ENCODE measurements at regions not wholly inside any gene's neighbourhood (a gene's known extent, or its start where the extent isn't known, plus 50 kb on each side); places are given as distances from the start of the nearest gene placed in this dataset.
"Not testable (repeated sequence)": the region's sequence is repeated elsewhere in the genome, so short reads cannot be mapped to it uniquely, and the experiment has no call there.

- DNase-seq = no peak
Measured at GRCh38 chr2:7732497-7732896, 815.3 kb downstream of the RNF144A start.

DNA sequence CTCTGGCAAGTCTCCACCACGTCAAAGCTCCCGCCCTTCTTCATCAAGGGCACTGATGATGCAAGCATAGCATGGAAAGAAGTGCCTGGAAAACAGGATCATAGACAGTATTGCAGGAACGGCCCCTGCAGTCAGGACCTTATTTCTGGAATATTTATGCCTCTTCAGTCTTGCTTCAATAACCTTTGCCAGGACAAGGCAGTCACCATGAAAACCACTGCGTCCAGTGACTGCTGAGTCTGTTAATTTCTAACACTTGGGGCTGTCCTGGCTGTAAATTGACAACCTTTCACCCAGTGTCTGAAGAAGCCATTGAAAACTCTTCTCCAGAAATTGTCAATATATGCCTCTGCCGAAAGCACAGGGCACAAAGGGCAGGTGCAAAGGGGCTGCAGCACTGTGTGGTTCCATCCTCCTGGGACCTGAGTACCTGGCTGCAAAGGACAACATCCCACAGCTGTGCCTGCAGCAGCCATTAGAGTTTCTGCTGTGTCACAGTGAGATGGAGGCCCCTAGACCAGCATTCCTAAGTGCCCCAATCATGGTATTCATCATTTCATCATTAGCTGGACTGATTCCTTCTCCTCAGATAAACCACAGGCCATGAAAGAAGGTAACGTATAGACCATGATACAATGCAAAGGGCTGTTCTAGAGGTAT is 819.6 kb downstream of the RNF144A start:
- DNase-seq = no peak

DNA sequence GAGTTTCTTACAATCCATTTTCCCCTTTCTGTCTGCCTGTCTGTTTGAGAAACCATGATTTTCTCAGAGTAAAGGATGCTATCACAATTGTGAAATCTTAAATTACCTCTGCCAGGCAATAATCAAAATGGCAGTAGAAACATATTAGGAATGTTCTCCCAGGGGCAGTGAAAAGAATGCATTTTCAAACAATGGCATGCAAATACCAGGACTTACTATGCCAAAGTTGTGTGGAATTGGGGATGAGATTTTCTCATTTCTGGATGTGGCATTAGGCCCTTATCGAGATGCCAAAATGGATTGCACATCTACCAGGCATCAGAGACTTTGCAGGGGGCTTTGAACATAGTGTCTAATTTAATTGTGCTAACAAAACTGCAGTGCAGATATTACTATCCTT is 821.4 kb downstream of the RNF144A start:
- DNase-seq = no peak

GRCh38 chr2:7740114-7740513 is 822.9 kb downstream of the RNF144A start:
- DNase-seq = no peak

GRCh38 chr2:7742301-7742700 is 825.1 kb downstream of the RNF144A start:
- DNase-seq = no peak

GRCh38 chr2:7744827-7745226 is 827.6 kb downstream of the RNF144A start:
- no peak for DNase-seq

- no peak for DNase-seq
Measured at GRCh38 chr2:7745369-7745768, 828.2 kb downstream of the RNF144A start.

- no peak for DNase-seq
Measured at GRCh38 chr2:7748717-7749415, 831.7 kb downstream of the RNF144A start.

- no peak for DNase-seq
Measured at GRCh38 chr2:7749895-7750559, 832.8 kb downstream of the RNF144A start.

DNA sequence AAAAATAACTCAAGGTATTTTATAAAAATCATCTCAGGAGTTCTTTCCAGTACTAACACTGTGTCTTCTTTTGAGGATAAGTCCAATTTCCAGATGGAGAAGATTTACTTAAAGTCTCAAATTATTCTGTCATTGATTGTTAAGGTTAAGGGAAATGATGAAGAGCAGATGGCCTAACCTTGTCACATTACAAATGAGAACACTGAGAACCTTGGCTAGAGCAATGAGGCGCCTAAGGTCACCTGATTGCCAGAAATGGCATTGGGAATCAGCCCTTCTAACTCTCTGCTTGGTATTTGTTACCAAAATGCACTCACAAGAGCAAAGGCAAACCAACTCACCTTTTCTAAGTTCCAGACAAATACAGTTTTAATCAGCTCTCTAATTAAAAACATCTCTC is 835.1 kb downstream of the RNF144A start:
- DNase-seq = no peak

DNA sequence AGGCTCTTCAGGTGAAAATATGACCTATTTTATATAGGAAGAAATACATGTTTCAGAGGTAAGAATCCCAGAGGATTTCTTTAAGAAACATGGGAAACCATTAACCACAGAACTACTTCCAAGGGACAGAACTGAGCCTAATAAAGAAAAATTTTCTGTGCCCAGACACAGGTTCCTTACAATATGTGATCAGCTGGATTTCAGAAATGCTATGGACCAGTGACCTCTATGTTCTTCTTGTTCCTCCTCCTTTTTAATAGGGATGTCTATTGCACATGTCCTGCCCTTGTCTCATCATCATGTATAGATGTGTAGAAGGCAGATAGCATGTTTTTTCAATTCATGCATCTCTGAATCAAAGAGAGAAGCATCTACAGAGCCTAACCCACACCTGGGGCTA is 836.6 kb downstream of the RNF144A start:
- no peak for DNase-seq

DNA sequence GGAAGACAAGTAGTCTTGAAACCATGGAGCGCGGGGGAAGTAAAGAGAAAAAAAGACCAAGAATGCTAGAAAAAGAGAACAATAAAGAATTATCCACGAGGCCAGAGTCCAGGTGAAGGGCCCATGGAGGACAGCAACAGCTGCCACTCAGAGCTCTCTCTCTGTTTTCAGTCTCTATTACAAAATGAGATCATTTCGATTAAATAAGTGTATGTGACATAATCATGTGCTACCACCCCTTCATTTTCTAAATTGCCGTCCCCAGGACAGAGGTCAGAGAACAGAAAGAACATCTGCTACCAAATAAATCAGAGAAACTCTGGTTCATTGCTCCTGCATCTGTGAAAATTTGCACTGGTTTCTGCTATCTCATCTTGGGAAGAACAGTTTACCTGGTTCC is 838.7 kb downstream of the RNF144A start:
- no peak for DNase-seq

DNA sequence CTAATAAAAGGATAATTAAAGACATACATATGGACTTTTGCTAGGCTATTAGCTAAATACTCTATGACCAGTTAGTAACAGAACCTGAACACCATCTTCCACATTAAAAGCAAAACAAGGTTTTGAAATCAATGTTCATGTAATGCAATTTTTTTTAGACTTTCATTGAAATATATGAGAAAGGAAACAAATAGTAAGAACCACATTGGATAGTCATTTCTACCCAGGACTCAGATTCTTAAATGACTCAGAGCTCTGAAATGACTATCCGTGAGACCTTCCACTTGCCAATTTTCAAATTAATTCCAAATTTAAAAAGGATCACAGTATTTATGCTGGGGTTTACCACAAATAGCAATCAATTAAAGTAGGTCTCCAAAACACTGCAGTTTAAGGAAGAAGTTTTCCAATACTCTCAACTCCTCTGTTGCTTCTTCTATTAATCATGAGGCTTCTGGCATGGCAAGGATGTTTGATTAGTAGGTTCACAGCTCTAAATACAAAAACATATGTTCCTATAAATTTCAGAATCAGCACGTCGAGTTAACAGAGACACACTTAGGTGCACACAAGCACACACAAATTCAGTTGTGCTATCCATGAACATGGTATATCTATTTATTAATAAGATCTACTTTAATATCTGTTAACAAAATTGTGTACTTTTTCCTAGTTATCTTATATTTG is 841.0 kb downstream of the RNF144A start:
- DNase-seq = no peak

DNA sequence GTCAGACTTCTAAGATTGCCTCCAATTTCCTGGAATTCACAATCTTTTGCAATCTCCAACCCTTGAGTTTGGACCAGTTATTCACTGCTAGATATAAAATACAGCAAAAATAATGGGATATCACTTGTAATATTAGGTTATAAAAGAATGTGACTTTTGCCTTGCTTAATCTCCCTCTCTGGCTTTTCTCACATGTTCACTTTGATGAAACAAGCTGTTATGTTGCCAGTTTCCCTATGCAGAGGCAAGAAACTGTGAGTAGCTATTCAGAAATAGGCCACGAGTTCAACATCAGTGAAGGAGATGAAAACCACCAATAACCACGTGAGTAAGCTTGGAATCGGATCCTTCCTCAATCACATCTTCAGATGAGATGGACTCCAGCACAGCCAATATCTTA is 842.7 kb downstream of the RNF144A start:
- DNase-seq = no peak

DNA sequence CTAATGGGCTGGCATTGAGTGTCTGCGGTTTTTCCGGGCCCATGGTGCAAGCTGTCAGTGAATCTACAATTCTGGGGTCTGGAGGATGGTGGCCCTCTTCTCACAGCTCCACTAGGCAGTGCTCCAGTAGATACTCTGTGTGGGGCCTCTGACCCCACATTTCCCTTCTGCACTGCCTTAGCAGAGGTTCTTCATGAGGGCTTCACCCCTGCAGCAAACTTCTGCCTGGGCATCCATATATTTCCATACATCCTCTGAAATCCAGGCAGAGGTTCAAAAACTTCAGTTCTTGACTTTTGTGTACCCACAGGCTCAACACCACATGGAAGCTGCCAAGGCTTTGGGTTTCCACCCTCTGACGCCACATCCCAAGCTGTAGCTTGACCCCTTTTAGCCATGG is 846.2 kb downstream of the RNF144A start:
- not testable (repeated sequence) for DNase-seq

GRCh38 chr2:7765236-7765635 is 848.0 kb downstream of the RNF144A start:
- no peak for DNase-seq

DNA sequence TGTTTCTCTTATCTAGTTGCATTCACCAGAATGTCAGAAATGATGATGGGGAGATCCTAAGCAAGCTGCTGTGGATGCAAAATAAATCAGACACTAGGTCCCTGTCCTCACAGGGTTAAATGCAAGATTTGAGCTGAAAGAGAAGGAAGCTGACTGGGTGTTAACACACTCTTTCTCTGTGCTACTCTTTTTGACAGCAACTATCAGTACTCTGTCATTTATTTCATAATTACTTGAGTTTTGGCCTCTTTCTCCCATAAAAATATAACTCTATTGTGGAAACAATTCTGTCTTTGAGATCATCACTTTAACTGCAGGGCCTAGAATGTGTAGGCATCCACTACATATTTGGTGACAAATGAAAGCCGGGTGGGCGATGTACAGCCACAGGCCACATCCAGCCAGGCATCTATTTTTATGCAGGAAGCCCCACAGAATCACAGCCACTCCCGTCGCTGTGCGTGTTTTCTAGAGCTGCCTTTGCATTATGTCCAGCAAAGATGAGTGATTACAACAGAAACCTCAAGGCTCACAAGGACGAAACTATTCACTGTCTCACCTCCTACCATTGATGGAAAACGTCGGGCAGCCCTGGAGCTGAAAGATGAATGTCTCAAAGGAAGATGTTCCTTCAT is 849.0 kb downstream of the RNF144A start:
- DNase-seq = no peak

GRCh38 chr2:7766978-7767565 is 849.9 kb downstream of the RNF144A start:
- DNase-seq = no peak

- DNase-seq = no peak
Measured at GRCh38 chr2:7767902-7768301, 850.7 kb downstream of the RNF144A start.

DNA sequence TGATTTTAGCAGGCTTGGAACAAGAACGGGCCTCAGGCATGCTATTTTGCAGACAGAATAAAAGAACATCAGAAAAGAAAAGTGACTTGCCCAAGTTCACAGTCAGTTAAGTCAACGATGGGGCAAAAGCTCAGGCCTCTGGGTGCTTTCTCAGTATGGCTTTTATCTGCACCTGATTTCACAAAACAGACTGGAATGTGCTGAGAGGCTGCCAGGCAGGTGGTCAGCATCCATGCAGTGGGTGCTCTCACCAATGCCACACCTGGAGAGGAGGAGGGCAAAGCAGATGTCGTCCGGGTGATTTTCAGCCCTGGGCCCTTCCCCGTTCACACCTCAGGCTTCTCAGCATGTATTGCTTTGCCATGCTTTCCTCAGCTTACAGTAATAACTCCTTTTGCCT is 854.6 kb downstream of the RNF144A start:
- DNase-seq = no peak

- DNase-seq = peak; percentile 77
Measured at GRCh38 chr2:7773362-7774360, 856.4 kb downstream of the RNF144A start.

DNA sequence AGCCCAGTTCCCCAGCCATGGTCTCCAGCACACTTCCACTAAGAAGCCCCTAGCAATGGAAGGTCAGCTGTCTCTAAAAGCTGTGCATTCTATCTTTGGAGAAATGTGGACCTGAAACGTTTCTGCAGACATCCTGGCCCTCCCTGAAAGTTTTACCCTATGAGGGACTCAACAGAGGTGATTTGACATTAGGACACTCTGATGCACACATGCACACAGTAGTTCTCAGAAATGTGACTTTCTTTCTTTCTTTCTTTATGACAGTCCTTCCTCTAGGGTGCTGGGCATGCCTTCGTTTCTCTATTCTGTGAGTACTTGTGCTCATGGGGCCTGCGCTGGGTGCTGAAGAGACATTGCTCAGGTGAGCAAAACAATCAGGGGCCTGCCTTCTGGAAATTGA is 857.3 kb downstream of the RNF144A start:
- no peak for DNase-seq
